Ishikawa (cell line): ENCODE measurements at regions not wholly inside any gene's neighbourhood (a gene's known extent, or its start where the extent isn't known, plus 50 kb on each side); places are given as distances from the start of the nearest gene placed in this dataset.

Source experiments
- CEBPB ChIP-seq: IDR thresholded peaks from 2 replicates; pipeline ENCODE4 v1.6.1; 2012
- CREB1 ChIP-seq: IDR thresholded peaks from 2 replicates; pipeline ENCODE4 v1.6.1; 2012; ENCODE audit warnings: low read depth
- EGR1 ChIP-seq: IDR thresholded peaks from 2 replicates; pipeline ENCODE4 v1.6.1; 2012
- EP300 ChIP-seq: IDR thresholded peaks from 2 replicates; pipeline ENCODE4 v1.6.1; 2012; ENCODE audit warnings: borderline replicate concordance
- FOXM1 ChIP-seq: IDR thresholded peaks from 2 replicates; pipeline ENCODE4 v1.6.1; 2012; ENCODE audit warnings: low read depth, borderline replicate concordance
- MAX ChIP-seq: IDR thresholded peaks from 2 replicates; pipeline ENCODE4 v1.6.1; 2012
- NFIC ChIP-seq: IDR thresholded peaks from 2 replicates; pipeline ENCODE4 v1.6.1; 2012
- RAD21 ChIP-seq: IDR thresholded peaks from 2 replicates; pipeline ENCODE4 v1.6.1; 2012; ENCODE audit warnings: low read depth
- REST ChIP-seq: IDR thresholded peaks from 2 replicates; pipeline ENCODE4 v1.6.1; 2012; ENCODE audit warnings: low read depth, mild to moderate bottlenecking
- TAF1 ChIP-seq: IDR thresholded peaks from 2 replicates; pipeline ENCODE4 v1.6.1; 2012; ENCODE audit warnings: low read depth, mild to moderate bottlenecking
- TCF12 ChIP-seq: IDR thresholded peaks from 2 replicates; pipeline ENCODE4 v1.6.1; 2012; ENCODE audit warnings: low read depth
- TEAD4 ChIP-seq: IDR thresholded peaks from 2 replicates; pipeline ENCODE4 v1.6.1; 2012
- YY1 ChIP-seq: IDR thresholded peaks from 2 replicates; pipeline ENCODE4 v1.6.1; 2012; ENCODE audit warnings: low read depth
- ZBTB7A ChIP-seq: IDR thresholded peaks from 2 replicates; pipeline ENCODE4 v1.6.1; 2012; ENCODE audit warnings: low read depth
- TF ChIP-seq, protein P1 (sequence below): IDR thresholded peaks from 2 replicates; pipeline ENCODE4 v1.6.1; 2012

GRCh38 chr1:197985351-197985750 lies 68.2 kb downstream of the LHX9 start:
- no peak for TF ChIP-seq YY1

DNA sequence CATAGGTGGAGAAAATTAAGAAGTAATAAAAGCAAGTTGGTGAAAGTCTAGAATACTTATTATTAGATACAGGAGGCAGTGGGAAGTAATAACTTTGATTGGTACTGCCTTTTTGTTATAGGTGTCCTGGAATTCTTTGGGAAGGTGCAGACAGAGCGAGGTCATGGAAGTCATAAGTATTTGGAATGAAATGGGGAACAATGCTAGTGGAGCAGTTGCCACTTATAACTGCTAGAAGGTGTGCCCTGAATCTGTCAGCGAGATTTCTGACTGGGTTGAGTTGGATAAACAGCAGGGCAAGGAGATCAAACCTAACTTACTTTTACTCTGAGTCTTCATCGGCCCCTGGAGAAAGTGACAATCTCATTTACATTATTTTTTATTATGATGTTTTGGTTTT lies 69.6 kb downstream of the LHX9 start:
- TF ChIP-seq MAX (no peak), TCF12 (no peak), FOXM1 (no peak), EGR1 (no peak), REST (no peak), RAD21 (no peak), TAF1 (no peak), CREB1 (no peak), ZBTB7A (no peak), TEAD4 (no peak), YY1 (no peak), NFIC (no peak), EP300 (no peak)
- TF ChIP-seq, protein P1, sequence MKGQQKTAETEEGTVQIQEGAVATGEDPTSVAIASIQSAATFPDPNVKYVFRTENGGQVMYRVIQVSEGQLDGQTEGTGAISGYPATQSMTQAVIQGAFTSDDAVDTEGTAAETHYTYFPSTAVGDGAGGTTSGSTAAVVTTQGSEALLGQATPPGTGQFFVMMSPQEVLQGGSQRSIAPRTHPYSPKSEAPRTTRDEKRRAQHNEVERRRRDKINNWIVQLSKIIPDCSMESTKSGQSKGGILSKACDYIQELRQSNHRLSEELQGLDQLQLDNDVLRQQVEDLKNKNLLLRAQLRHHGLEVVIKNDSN, result no peak

DNA sequence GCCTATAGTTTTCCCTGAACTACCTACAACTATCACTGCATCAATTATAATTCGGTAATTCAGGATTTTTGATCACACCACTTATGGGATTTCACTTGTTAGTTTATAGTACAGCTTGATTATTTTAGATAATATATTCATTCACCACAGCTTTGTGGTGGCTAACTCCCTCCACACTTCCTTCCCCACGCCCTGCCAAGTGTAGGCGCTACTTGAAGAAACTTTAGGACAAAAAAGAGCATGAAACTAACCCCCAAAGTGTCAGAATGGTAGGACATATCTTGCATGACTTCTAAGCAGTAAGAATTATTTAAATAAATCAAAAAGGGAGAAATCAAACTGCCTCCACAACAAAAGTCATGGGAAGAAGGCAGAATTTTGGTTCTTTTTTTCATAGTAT lies 70.1 kb downstream of the LHX9 start:
- no peak for TF ChIP-seq TCF12
- TF ChIP-seq YY1, result no peak
- no peak for TF ChIP-seq EGR1
- no peak for TF ChIP-seq REST
- no peak for TF ChIP-seq CEBPB
- TF ChIP-seq RAD21, result no peak
- no peak for TF ChIP-seq MAX
- TF ChIP-seq EP300, result no peak
- TF ChIP-seq TEAD4, result no peak
- TF ChIP-seq TAF1, result no peak
- no peak for TF ChIP-seq NFIC
- no peak for TF ChIP-seq ZBTB7A
- TF ChIP-seq, protein P1, result no peak

DNA sequence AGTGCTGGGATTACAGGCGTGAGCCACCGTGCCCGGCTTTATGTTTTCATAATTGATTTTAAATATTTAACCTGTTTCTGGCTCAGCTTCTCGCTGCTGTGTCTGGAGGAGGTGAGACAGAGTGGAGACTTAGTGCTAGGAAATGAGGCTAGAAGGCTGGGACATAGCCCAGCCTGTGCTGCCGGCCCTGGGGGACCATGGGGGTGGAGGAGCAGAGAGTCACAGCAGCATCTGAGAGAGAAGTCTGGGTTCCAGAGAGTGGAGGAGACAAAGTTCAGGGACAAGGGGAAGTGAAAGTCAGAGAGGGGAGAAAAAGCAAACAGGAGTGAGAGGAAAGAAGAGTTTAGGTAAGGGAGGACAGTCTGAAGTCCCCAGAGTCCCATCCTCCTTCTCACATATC lies 71.9 kb downstream of the LHX9 start:
- no peak for TF ChIP-seq YY1
- TF ChIP-seq EP300, result no peak
- no peak for TF ChIP-seq TCF12
- TF ChIP-seq CREB1, result no peak

DNA sequence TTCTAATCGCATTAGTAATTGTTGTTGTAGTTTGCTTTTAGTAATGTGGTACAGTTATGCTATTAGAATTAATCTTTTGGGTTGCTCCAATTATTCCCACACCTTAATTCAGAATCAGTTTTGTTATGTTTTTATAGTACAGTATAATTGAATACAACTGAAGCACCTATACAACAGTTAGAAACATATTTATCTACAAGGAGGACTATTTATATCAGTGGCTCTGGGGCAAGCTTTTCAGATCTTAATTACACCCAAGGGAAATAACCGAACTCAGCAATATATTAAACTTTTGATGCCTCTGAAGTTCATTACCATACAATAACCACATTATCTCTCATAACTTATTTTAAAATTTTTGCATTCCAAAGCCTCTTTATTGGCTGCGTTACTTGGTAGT lies 74.4 kb downstream of the LHX9 start:
- no peak for TF ChIP-seq TAF1
- no peak for TF ChIP-seq TEAD4
- no peak for TF ChIP-seq RAD21
- no peak for TF ChIP-seq CREB1

- TF ChIP-seq FOXM1 (no peak), CEBPB (no peak), MAX (no peak), YY1 (no peak), RAD21 (no peak), TEAD4 (no peak), ZBTB7A (no peak), TAF1 (no peak), CREB1 (no peak), EGR1 (no peak)
Measured at GRCh38 chr1:197994907-197995407, 77.8 kb downstream of the LHX9 start.
